IMR-90 (cell line): ENCODE measurements at regions not wholly inside any gene's neighbourhood (a gene's known extent, or its start where the extent isn't known, plus 50 kb on each side); places are given as distances from the start of the nearest gene placed in this dataset.
"Not testable (repeated sequence)": the region's sequence is repeated elsewhere in the genome, so short reads cannot be mapped to it uniquely, and the experiment has no call there.

Source experiments
- ATAC-seq: fragments of 200-7000 bp; cut with Tn5 transposase; 2 replicates; pipeline ENCODE4 v1.9.1; 2020; ENCODE audit warnings: low read depth, mild to moderate bottlenecking, moderate library complexity
- BruUV-seq: library from RNA; stranded (reverse); fragments of 400-500 nt; replicated peaks from 2 replicates; lab custom pipeline; 2021; lab: Mats Ljungman, UMichigan
- CTCF ChIA-PET: fragments of 300-600 bp; formaldehyde crosslinking; extraction: SDS; loops from one replicate; lab custom pipeline; 2021; ENCODE audit warnings: antibody characterized with exemption; lab: Yijun Ruan, JAX
- POLR2A ChIA-PET: fragments of 300-600 bp; sonication (Branson Sonifier 250); formaldehyde crosslinking; loops from one replicate; lab custom pipeline; 2022; ENCODE audit warnings: antibody characterized with exemption; ENCODE audit not compliant: unreplicated experiment; lab: Charles Lee
- DNase-seq: peaks from one replicate; pipeline ENCODE4 v3.0.0; 2013
- H2AFZ ChIP-seq: replicated peaks from 2 replicates; pipeline ENCODE3; 2013; ENCODE audit warnings: low read length, mild to moderate bottlenecking; ENCODE audit not compliant: poor library complexity
- H2AK5ac ChIP-seq: 2 replicates; pipeline ENCODE4 v1.6.1; 2013; ENCODE audit warnings: low read depth, low read length, inconsistent platforms
- H2AK9ac ChIP-seq: replicated peaks from 2 replicates; pipeline ENCODE3; 2013; ENCODE audit warnings: mild to moderate bottlenecking, low read depth, low read length, moderate library complexity; ENCODE audit not compliant: poor library complexity
- H2BK120ac ChIP-seq: 2 replicates; pipeline ENCODE4 v1.6.1; 2013; ENCODE audit warnings: low read depth, low read length, inconsistent platforms
- H2BK15ac ChIP-seq: 3 replicates; pipeline ENCODE4 v1.6.1; 2013; ENCODE audit warnings: low read depth, low read length, inconsistent platforms
- H2BK20ac ChIP-seq: 2 replicates; pipeline ENCODE4 v1.6.1; 2013; ENCODE audit warnings: low read depth, mild to moderate bottlenecking, inconsistent platforms, low read length, moderate library complexity
- H2BK5ac ChIP-seq: 2 replicates; pipeline ENCODE4 v1.6.1; 2013; ENCODE audit warnings: mild to moderate bottlenecking, low read depth, low read length, inconsistent platforms; ENCODE audit not compliant: poor library complexity, severe bottlenecking
- H3K14ac ChIP-seq: replicated peaks from 2 replicates; pipeline ENCODE4 v1.6.1; 2013; ENCODE audit warnings: low read depth, low read length, inconsistent platforms
- H3K18ac ChIP-seq: 2 replicates; pipeline ENCODE4 v1.6.1; 2013; ENCODE audit warnings: low read depth, low read length, control low read depth
- H3K23ac ChIP-seq: 2 replicates; pipeline ENCODE4 v1.6.1; 2013; ENCODE audit warnings: low read depth, low read length, inconsistent platforms
- H3K27ac ChIP-seq: 2 replicates; pipeline ENCODE4 v1.5.1; 2013; ENCODE audit warnings: mild to moderate bottlenecking, control low read depth, low read length; ENCODE audit not compliant: insufficient read depth
- H3K27me3 ChIP-seq: 2 replicates; pipeline ENCODE4 v1.6.1; 2013; ENCODE audit warnings: low read length; ENCODE audit not compliant: control insufficient read depth, insufficient read depth
- H3K36me3 ChIP-seq: 2 replicates; pipeline ENCODE4 v1.6.1; 2013; ENCODE audit warnings: low read length, mixed read lengths; ENCODE audit not compliant: control insufficient read depth, insufficient read depth
- H3K4ac ChIP-seq: 2 replicates; pipeline ENCODE4 v1.6.1; 2013; ENCODE audit warnings: low read depth, low read length, inconsistent platforms
- H3K4me1 ChIP-seq: 2 replicates; pipeline ENCODE4 v1.6.1; 2013; ENCODE audit warnings: low read length, mixed read lengths; ENCODE audit not compliant: control insufficient read depth, insufficient read depth
- H3K4me2 ChIP-seq: 2 replicates; pipeline ENCODE4 v1.6.1; 2013; ENCODE audit warnings: low read depth, mild to moderate bottlenecking, control low read depth, low read length, moderate library complexity
- H3K4me3 ChIP-seq: 2 replicates; pipeline ENCODE4 v1.5.1; 2013; ENCODE audit warnings: low read depth, mild to moderate bottlenecking, control low read depth, low read length, moderate library complexity; ENCODE audit not compliant: insufficient read depth
- H3K56ac ChIP-seq: 2 replicates; pipeline ENCODE4 v1.6.1; 2013; ENCODE audit warnings: low read length, inconsistent platforms; ENCODE audit not compliant: insufficient read depth; ENCODE audit errors: extremely low read depth
- H3K79me1 ChIP-seq, 2 experiments: 2 replicates each; pipeline ENCODE4 v1.6.1; 2013; ENCODE audit warnings: low read length in 2 of 2, inconsistent platforms in 1 of 2, low read depth in 1 of 2
- H3K9ac ChIP-seq: 2 replicates; pipeline ENCODE4 v1.6.1; 2013; ENCODE audit warnings: low read depth, low read length, control low read depth
- H3K9me1 ChIP-seq: 2 replicates; pipeline ENCODE4 v1.6.1; 2013; ENCODE audit warnings: low read length, inconsistent platforms; ENCODE audit not compliant: insufficient read depth
- H3K9me3 ChIP-seq: 2 replicates; pipeline ENCODE4 v1.6.1; 2013; ENCODE audit warnings: low read length; ENCODE audit not compliant: control insufficient read depth, insufficient read depth
- H4K20me1 ChIP-seq: 2 replicates; pipeline ENCODE4 v1.6.1; 2013; ENCODE audit warnings: low read length, inconsistent platforms; ENCODE audit not compliant: insufficient read depth
- H4K5ac ChIP-seq: 2 replicates; pipeline ENCODE4 v1.6.1; 2013; ENCODE audit warnings: mild to moderate bottlenecking, low read depth, low read length, control low read depth
- H4K8ac ChIP-seq, 2 experiments: 2 replicates each; pipeline ENCODE4 v1.6.1; 2013; ENCODE audit warnings: low read depth in 2 of 2, low read length in 2 of 2, control low read depth in 1 of 2, inconsistent platforms in 1 of 2
- H4K91ac ChIP-seq: 2 replicates; pipeline ENCODE4 v1.6.1; 2013; ENCODE audit warnings: low read depth, low read length, inconsistent platforms; ENCODE audit not compliant: insufficient read depth
- WGBS, 2 experiments: methylation state at CpG; one replicate each; pipeline versions ENCODE4 v1.1.5 to v1.1.7; 2013; ENCODE audit warnings: missing lambda C conversion rate in 2 of 2; ENCODE audit not compliant: insufficient read length in 1 of 2; ENCODE audit errors: extremely low coverage in 2 of 2; 5-methylcytosine and 5-hydroxymethylcytosine counted together
- dilution Hi-C: fragments of 300-500 bp; cut with HindIII; formaldehyde crosslinking; loops from one replicate; pipeline ENCODE4 v1.14.3; 2018; ENCODE audit warnings: low sequenced_read_pairs; ENCODE audit not compliant: unreplicated experiment
- in situ Hi-C: fragments of 300-500 bp; cut with MboI; formaldehyde crosslinking; loops from 3 replicates; pipeline ENCODE4 v1.14.3; 2019; ENCODE audit warnings: low sequenced_read_pairs, inconsistent platforms, mixed read lengths
- intact Hi-C: fragments of 100-400 bp; cut with micrococcal nuclease; formaldehyde crosslinking; loops from 2 replicates; pipeline ENCODE4 v1.10.0; 2022

DNA sequence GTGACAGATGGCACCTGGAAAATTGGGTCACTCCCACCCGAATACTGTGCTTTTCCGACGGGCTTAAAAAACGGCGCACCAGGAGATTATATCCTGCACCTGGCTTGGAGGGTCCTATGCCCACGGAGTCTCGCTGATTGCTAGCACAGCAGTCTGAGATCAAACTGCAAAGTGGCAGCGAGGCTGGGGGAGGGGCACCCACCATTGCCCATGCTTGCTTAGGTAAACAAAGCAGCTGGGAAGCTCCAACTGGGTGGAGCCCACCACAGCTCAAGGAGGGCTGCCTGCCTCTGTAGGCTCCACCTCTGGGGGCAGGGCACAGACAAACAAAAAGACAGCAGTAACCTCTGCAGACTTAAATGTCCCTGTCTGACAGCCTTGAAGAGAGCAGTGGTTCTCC lies 412.1 kb downstream of the STK39 start:
- H3K36me3 ChIP-seq, H3K9ac ChIP-seq, H3K27ac ChIP-seq, H3K79me1 ChIP-seq, H3K56ac ChIP-seq, intact Hi-C loops, H2AK5ac ChIP-seq, H4K91ac ChIP-seq, H3K4ac ChIP-seq, H4K20me1 ChIP-seq, H3K27me3 ChIP-seq, H3K4me2 ChIP-seq, H3K4me1 ChIP-seq, H4K5ac ChIP-seq, in situ Hi-C loops, H3K9me1 ChIP-seq, H3K18ac ChIP-seq, H3K14ac ChIP-seq, POLR2A ChIA-PET, H2BK20ac ChIP-seq, BruUV-seq, H2BK5ac ChIP-seq, H2AK9ac ChIP-seq, H2BK120ac ChIP-seq, H3K9me3 ChIP-seq, DNase-seq, H4K8ac ChIP-seq, H2AFZ ChIP-seq, H3K4me3 ChIP-seq, ATAC-seq, H3K23ac ChIP-seq, dilution Hi-C loops, H2BK15ac ChIP-seq: not testable (repeated sequence)
- WGBS, 2 experiments = no CpG with 5 or more reads among the region's 8 CpGs
- CTCF ChIA-PET = interaction anchor here (0.6 kb wide), 1 partner anchor 155 kb away, joined by 3 read pairs; no protein-coding TSS in a partner anchor
